ENCODE measurements at regions not wholly inside any gene's neighbourhood (a gene's known extent, or its start where the extent isn't known, plus 50 kb on each side); places are given as distances from the start of the nearest gene placed in this dataset.
A peak's percentile ranks its signal among the peaks of the same experiment; 100 is the strongest.
"Not testable (repeated sequence)": the region's sequence is repeated elsewhere in the genome, so short reads cannot be mapped to it uniquely, and the experiment has no call there.

DNA sequence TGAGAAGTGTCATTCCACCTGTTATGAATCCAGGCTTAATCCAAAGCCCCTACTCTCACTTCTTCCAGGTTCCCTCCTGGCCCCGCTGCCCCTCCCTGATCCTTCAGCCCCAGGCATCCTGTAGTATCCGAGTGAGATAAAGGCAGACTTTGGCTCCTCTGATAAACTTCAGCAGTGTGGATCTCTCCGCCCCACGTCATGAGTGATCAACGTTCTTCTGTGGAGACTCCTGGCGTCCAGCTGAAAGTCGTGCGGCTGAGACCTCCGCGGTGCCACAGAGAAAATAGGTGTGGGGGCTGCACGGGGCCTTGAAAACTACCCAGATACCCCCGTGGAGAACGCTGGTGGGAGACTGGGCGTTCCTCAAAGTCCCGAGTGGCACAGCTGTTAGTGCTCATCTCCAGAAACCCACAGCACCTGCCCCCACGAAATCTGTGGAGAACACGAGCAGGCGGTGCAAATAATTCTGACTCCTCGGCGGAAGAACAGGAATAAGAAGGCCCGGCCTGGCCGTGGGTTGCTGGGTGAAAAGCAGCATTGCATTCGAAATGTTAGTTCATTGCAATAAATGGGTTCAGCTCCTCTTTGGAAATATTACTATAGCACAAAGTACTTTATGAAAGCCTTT lies 180.0 kb upstream of the RGS6 start:
- in situ Hi-C loops (cut with HindIII; ENCODE audit: low pct_unique_long_range_greater_than_20kb, low sequenced_read_pairs) = no loop called here
- no peak for DNase-seq (ENCODE audit: low read depth)

DNA sequence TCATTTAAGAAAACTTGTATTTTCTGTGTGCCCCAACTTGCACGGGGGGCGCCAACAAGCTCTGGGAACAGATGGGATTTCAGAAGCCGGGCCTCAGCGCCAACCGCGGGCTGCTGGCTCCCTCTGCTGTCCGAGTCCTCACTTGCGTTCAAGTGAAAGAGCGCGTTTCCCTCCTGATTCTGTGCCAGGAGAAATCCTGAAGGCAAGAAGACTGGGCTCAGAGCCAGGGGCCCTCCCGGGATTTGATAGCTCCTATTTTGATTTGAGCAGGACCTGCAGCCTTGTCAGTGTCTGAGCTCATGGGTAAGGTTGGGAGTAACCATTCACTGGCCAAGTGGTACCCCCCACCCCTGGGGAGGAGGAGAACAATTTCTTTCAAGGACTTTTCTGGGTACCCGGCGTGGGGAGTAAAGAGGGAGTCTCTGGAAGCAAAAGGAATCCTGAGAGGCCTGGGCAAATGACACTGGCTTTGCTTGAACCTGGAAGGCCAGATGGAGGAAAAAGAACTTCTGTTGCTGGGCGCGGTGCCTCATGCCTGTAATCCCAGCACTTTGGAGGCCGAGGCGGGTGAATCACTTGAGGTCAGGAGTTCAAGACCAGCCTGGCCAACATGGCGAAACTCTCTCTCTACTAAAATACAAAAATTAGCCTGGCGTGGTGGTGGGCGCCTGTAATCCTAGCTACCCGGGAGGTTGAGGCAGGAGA lies 179.0 kb upstream of the RGS6 start:
- DNase-seq (ENCODE audit: low read depth) = peak; percentile 58
- in situ Hi-C loops (cut with HindIII; ENCODE audit: low pct_unique_long_range_greater_than_20kb, low sequenced_read_pairs) = no loop called here

DNA sequence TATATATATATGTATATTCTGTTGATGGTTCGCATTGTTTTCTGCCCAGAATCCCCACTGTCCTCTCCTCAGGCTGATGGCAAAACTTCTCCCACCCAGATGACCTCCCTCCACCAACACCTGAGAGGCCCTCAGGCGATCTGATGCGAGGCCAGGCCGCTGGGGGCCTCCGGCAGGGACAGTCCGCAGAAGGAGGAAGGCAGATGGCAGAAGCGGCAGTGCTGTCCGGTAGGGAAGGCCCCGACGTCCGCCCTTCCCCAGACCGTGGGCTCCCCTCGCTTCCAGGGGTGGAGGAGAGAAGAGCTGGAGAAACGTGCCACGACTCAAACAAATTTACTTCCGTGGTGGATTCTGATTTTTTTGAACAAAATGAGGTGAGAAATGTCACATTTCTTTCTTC lies 178.3 kb upstream of the RGS6 start:
- no peak for DNase-seq (ENCODE audit: low read depth)
- in situ Hi-C loops (cut with HindIII; ENCODE audit: low pct_unique_long_range_greater_than_20kb, low sequenced_read_pairs) = no loop called here

DNA sequence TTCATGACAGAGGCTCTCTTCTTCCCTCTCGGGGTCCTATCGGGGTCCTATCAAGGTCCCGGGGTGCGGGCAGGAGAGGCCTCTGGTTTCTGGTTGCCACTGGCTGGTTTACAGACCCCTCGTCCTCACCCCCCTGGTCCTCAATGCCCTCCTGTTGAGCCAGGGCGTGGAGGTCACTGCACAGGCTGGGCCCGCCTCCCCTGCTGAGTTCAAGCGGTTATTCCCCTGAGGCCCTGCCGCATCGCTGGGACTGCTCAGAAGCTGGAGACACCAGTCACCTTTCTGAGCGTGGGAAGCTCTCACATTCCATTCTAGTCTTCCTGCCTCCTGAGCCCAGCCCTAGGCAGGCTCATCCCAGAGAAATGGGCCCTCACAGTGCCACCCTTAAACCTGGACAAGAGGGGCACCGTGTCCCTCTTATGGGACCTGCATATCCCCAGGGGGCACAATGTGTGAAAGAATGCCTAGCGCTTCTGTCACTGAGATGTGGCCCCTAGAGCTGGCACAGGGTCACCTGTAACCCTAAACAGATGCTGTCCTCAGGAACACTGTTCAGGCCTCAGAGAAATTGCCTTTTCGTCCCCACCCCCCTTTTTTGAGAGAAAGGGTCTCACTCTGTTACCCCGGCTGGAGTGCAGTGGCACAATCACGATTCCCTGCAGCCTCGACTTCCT lies 177.7 kb upstream of the RGS6 start:
- in situ Hi-C loops (cut with HindIII; ENCODE audit: low pct_unique_long_range_greater_than_20kb, low sequenced_read_pairs) = no loop called here
- no peak for DNase-seq (ENCODE audit: low read depth)

DNA sequence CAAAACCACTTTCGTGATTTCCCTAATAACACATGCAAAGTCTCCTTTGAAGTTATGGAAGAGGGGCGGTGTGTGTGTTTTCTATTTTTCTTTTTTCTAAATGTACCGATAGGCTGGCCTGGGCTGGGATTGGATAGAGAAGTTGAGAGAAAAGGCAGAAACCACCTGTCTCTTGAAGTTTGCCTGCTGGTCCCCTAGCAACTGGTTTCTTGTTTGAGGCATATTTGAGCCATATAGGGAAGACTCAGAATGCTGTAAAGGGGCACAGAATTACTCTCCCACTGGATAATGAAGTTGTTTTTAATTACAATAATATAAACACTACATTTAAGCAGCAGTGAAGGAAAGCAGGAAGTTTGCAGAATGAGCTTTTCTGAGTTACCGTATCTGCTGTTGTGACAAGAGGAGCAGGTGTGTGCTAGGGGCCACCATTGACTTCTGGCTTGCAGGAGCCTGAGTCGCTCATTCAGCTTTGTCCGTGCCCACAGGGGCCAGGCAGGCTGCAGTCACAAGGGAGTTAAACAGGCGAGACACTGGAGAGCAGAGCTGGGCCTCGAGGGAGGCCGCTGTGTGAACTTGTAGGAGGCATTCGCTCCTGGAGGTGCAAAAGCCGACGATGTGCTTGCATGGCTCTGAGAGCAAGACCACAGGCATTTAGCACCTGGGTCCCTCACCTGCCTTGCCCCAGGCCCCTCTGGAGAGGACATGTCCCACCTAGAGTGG lies 173.8 kb upstream of the RGS6 start:
- DNase-seq (ENCODE audit: low read depth) = no peak
- in situ Hi-C loops (cut with HindIII; ENCODE audit: low pct_unique_long_range_greater_than_20kb, low sequenced_read_pairs) = no loop called here

DNA sequence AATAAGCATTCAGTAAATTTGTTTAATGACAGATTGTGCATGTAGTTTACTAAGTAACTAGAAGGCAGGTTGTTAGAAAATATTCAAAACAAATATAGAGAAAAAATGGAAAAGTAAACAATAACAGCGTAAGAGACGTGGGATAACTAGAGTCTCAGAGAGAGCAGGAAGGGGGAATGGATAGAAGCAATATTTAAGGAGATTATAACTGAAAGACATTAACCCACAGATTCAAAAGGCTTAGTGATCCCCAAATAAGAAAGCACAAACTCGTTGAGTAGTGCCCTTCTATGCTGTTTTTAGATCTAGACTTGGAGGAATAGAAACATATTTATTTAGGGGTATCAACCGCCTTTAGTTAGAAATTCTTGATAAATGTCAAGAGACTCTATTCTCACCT lies 169.7 kb upstream of the RGS6 start:
- in situ Hi-C loops (cut with HindIII; ENCODE audit: low pct_unique_long_range_greater_than_20kb, low sequenced_read_pairs) = no loop called here
- no peak for DNase-seq (ENCODE audit: low read depth)

DNA sequence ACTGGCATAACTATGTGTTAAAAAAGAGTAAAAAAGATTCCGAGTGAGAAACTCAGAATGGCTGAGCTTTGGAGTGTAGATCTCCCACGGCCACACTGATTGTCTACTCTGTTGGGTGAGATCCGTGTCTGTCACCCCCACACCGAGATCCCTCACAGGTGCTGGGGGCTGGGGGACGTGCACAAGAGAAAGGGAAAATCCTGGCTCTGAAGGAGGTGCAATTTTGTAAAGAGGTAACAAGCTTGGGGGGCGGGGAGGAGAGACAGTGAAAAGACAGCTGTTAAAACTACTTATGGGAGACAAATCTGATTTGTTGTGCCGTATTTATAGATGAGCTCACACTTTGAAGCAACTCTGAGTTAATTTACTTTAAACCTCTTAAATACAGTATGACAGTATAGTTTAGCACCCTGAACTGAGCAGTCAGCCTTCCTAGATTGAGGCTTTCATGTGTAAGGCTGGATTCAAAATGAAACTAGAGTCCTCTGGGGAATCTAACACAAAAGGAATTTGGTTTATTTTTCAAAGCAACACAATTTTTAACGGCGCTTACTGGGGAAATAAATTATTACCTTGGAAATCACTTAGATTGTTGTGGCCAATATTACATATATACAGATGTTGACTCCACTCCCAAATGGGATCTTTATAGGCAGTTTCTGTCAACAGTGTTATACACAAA lies 167.4 kb upstream of the RGS6 start:
- no peak for DNase-seq (ENCODE audit: low read depth)
- in situ Hi-C loops (cut with HindIII; ENCODE audit: low pct_unique_long_range_greater_than_20kb, low sequenced_read_pairs) = no loop called here

DNA sequence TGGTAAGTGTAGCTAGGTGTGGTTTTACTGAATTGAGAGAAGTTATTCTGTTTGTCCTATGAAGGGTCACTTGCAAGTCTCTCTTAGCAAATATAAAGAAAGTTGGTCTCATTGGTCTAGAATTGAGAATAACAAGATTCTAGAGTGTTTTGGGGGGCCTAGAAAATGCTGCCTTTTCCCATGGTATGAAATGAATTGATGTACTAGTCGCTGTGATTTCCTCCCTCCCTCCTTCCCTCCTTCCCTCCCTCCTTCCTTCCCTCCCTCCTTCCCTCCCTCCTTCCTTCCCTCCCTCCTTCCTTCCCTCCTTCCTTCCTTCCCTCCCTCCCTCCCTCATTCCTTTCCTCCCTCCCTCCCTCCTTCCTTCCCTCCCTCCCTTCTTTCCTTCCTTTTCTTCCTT lies 166.7 kb upstream of the RGS6 start:
- no peak for DNase-seq (ENCODE audit: low read depth)
- in situ Hi-C loops (cut with HindIII; ENCODE audit: low pct_unique_long_range_greater_than_20kb, low sequenced_read_pairs) = no loop called here

DNA sequence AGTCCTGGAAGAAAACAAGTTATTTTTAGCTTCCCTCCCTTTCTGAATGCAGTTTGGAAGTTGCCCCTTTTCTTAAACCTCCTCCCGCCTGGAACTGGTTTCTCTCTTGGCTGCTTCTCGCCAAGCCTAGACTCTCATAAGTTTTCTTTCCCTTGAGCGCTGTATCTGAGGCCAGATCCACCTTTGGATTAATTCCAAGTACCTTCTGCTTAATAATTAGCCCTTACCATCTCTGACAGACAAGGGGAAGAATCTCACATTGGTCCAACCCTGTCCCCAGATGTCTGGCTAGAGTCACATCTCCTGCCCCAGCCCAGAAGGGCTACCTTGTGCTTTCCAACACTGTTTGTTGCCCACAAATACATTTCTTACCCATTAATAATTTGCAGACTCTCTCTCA lies 161.8 kb upstream of the RGS6 start:
- in situ Hi-C loops (cut with HindIII; ENCODE audit: low pct_unique_long_range_greater_than_20kb, low sequenced_read_pairs) = no loop called here
- DNase-seq (ENCODE audit: low read depth) = no peak

DNA sequence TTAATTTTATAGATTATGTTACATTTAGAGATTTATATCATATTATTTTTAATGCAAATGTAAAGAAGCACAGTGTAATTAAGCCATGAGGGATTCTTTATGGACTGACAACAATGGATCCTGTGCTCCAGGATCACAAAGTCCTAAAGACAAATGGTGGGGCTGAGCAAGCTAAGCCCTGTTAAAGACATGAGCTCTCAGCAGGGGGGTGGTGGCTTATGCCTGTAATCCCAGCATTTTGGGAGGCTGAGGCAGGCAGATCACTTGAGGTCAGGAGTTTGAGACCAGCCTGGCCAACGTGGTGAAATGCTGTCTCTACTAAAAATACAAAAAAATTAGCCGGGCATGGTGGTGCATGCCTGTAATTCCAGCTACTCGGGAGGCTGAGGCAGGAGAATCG lies 160.8 kb upstream of the RGS6 start:
- DNase-seq (ENCODE audit: low read depth); in situ Hi-C loops (cut with HindIII; ENCODE audit: low pct_unique_long_range_greater_than_20kb, low sequenced_read_pairs): not testable (repeated sequence)

DNA sequence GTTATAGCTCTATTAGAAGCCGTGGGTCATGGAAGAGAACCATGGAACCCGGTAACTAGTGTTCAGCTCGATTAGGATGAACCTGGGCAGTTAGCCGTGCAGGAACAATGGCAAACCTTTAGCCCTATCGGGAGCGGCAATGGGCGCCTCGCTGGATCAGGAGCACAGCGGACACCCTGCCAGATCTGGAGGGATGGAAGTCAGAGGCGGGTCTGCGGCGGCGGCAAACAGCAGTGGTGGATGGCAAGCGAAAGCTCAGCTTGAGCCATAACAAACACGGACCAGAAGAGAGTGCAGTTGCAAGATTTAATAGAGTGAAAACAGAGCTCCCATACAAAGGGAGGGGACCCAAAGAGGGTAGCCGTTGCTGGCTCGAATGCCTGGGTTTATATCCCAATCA lies 160.2 kb upstream of the RGS6 start:
- in situ Hi-C loops (cut with HindIII; ENCODE audit: low pct_unique_long_range_greater_than_20kb, low sequenced_read_pairs); DNase-seq (ENCODE audit: low read depth): not testable (repeated sequence)

DNA sequence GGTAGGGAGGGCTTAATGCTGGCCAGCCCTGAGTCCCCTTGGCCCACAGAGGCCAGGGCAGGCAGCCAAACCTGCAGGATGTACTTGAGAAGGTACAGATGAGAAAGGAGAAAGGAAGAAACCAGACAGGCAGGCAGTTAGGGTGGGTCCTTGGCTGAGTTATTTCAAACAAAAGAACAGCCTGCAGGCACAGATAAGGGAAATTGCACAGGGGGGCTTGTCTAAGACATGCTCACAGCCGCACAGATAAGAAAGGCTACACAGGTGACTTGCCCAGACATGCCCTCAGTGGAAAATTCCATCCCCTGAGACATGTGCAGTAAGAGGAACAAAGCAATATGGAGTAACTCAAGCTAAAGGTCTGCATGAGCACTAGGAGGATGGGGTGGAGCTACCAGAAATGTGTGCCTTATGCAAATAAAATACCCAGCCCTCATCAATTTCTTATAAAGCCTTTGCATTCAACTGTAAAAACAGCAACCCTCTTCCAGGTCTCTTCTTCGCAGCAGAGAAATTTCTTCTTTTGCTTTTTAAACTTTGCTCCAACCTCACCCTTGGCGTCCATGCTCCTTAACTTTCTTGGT lies 158.2 kb upstream of the RGS6 start:
- no peak for DNase-seq (ENCODE audit: low read depth)
- in situ Hi-C loops (cut with HindIII; ENCODE audit: low pct_unique_long_range_greater_than_20kb, low sequenced_read_pairs) = no loop called here

DNA sequence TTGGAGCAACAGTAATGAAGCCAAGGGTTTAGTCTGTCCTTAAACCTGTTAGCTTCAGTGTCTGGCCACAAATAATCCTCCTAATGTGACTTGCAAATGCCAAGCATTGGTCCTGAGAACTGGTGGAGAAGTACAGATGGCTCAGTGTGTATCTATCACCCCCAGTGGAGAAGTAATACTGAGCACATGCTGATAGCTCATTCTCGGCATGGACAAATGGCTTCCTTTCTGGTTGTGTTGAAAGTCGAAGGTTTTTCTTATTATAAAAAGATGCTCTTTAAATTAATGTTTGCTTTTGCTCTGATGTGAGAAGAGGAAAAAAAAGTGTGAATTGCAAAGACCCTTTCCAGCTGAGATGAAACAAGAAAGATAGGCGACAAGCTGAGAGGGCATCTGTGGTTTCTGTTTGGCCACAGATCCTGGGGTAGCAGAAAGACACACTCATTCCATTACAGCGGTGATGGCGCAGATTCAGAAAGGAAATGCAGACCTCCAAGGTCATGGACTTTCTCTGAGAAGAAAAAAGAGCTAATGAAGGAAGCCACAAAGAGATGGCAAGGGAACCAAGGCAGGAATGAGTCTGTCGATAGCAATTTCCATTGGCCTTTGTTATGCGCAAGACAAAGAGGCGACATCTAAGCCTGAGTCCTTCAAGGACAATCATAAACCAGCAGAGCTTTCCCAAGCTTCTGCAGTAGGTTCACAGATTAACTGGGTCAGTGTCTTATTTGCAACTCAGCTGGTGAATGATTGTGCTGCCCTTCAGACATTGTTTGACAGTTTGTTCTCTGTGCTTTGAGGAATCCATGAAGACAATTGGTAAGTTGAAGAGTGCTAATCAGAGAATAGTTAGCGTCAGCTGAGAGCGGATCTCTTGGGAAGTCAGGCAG lies 155.5 kb upstream of the RGS6 start:
- DNase-seq (ENCODE audit: low read depth) = no peak
- in situ Hi-C loops (cut with HindIII; ENCODE audit: low pct_unique_long_range_greater_than_20kb, low sequenced_read_pairs) = no loop called here

DNA sequence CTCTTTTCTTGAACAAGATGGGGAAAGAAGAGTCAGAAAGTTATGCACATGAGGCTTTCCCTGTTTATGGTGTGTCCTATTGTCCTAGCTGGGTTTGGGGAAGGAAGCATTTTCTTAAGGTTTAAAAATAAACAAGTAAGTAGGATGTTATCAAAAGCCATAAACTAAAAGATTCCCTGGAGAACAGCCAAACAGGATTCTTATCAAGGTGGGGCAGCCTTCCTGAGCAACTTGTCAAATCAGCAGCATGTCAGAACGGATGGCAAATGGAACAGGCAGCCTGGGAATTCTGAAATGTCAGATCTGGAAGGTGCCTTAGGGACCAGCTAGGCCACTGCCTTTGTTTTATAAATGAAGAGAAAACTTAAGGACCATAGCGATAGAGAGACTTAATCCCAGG lies 152.2 kb upstream of the RGS6 start:
- in situ Hi-C loops (cut with HindIII; ENCODE audit: low pct_unique_long_range_greater_than_20kb, low sequenced_read_pairs) = no loop called here
- no peak for DNase-seq (ENCODE audit: low read depth)

DNA sequence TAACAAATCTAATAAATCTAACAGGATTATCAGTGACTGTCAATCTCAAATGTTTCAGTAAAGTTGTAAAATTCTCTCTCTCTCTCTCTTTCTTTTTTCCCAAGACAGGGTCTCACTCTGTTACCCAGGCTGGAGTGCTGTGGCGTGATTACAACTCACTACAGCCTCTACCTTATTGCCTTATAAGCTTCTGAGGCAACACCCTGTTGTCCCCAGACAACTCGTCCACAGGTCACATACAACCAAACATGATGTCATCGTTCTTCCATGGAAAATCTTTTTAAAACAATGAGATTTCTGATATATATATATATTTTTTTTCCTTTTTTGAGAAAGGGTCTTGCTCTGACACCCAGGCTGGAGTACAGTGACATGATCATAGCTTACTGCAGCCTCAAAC lies 151.4 kb upstream of the RGS6 start:
- in situ Hi-C loops (cut with HindIII; ENCODE audit: low pct_unique_long_range_greater_than_20kb, low sequenced_read_pairs) = no loop called here
- no peak for DNase-seq (ENCODE audit: low read depth)

DNA sequence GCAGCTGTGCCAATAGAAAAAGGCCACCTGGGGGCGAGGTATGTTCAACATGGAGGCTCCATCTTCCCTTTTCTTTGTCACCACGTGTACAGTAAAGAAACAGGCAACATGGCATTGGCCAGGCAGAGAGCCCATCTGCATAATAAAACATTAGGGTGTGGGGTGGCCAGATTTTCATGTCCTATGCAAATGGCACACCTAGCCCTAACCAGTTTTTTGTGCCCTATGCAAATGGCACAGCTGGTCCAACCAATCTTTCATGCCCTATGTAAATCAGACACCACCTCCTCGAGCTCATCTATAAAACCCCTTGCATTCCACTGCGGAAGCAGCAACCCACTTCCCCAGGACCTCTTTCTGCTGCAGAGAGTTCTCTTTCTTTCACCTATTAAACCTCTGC lies 149.1 kb upstream of the RGS6 start:
- no peak for DNase-seq (ENCODE audit: low read depth)
- in situ Hi-C loops (cut with HindIII; ENCODE audit: low pct_unique_long_range_greater_than_20kb, low sequenced_read_pairs) = no loop called here

DNA sequence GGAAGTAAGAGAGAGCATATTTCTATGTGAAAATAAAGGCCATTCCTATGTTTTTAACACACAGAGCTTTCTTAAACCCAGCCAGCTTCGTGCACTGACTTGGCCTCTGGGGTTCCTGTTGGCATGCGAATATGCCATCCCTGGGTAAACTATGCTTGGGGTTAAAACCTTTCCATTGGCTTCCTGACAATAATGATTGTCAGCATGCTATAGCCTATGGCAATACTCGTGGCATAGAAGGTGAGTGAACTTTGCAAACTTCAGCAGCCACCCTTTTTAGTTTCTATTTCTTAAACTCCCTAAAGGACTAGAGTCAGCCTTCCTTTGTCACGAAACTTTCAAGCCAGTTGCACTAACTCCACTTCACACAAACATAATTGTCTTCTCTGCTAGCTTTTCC lies 148.4 kb upstream of the RGS6 start:
- no peak for DNase-seq (ENCODE audit: low read depth)

More for the DNA sequence above, 148.4 kb upstream of the RGS6 start:
- in situ Hi-C loops (cut with HindIII; ENCODE audit: low pct_unique_long_range_greater_than_20kb, low sequenced_read_pairs) = no loop called here
